Ovary (tissue), 7 donors: ENCODE measurements at regions not wholly inside any gene's neighbourhood (a gene's known extent, or its start where the extent isn't known, plus 50 kb on each side); places are given as distances from the start of the nearest gene placed in this dataset.

ENCODE experiments used
- DNase-seq, 5 donors: peaks; one replicate each; pipeline ENCODE4 v3.0.0-alpha.2; 2019 to 2020
- H3K27ac ChIP-seq, 2 donors: fragments of 200-600 bp; one replicate each; pipeline versions ENCODE4 v1.5.1 to v1.8.0; 2019 to 2022
- H3K27me3 ChIP-seq: fragments of 200-600 bp; one replicate; pipeline ENCODE4 v1.8.0; 2022
- H3K36me3 ChIP-seq: fragments of 200-600 bp; sonication (generic); one replicate; pipeline ENCODE4 v1.5.1; 2019
- H3K4me1 ChIP-seq: one replicate; pipeline ENCODE4 v1.8.1; 2013; ENCODE audit warnings: mild to moderate bottlenecking, moderate library complexity; ENCODE audit not compliant: insufficient read depth
- H3K4me3 ChIP-seq: fragments of 200-600 bp; sonication (generic); one replicate; pipeline ENCODE4 v1.5.1; 2017
- H3K9me3 ChIP-seq, 2 donors: fragments of 200-600 bp in 1 of 2; sonication (generic) in 1 of 2; one replicate each; pipeline versions ENCODE4 v1.5.1 to v1.8.1; 2013 to 2019; ENCODE audit warnings: mild to moderate bottlenecking in 1 of 2, moderate library complexity in 1 of 2
- CTCF ChIP-seq, 3 donors: fragments of 450-650 bp in 2 of 3; fragments of 200-600 bp in 1 of 3; IDR thresholded peaks; one replicate each; pipeline versions ENCODE4 v1.5.1 to v1.8.0; 2016 to 2022; ENCODE audit warnings: antibody characterized with exemption in 3 of 3, mild to moderate bottlenecking in 1 of 3
- EP300 ChIP-seq: sonication (generic); formaldehyde crosslinking; IDR thresholded peaks from one replicate; pipeline ENCODE4 v1.6.1; 2017; ENCODE audit warnings: antibody characterized with exemption
- POLR2A ChIP-seq: fragments of 450-650 bp; IDR thresholded peaks from one replicate; pipeline ENCODE4 v1.6.1; 2017; ENCODE audit warnings: antibody characterized with exemption, mild to moderate bottlenecking, moderate library complexity
- WGBS, 3 donors: extraction: QIAGEN DNeasy Blood & Tissue Kit in 1 of 3; methylation state at CpG; one replicate each; pipeline versions ENCODE4 v1.1.5 to v1.1.7; 2013 to 2017; 5-methylcytosine and 5-hydroxymethylcytosine counted together
- intact Hi-C, 4 donors: fragments of 100-400 bp; cut with DNase I; formaldehyde crosslinking; loops; one replicate each; pipeline versions ENCODE4 v1.11.0 to v1.15.1; 2022 to 2023
- donor health status: DM: no; HTN: no; CAD: no; lungs with moderate emphysema.
- donor health status: DM: no; HTN: no; CAD: no.
- donor health status: Bipolar disorder and iron deficiency.
- donor health status: DM: no; HTN: no; CAD: no.
- donor health status: DM: yes; HTN: yes; CAD: no.

DNA sequence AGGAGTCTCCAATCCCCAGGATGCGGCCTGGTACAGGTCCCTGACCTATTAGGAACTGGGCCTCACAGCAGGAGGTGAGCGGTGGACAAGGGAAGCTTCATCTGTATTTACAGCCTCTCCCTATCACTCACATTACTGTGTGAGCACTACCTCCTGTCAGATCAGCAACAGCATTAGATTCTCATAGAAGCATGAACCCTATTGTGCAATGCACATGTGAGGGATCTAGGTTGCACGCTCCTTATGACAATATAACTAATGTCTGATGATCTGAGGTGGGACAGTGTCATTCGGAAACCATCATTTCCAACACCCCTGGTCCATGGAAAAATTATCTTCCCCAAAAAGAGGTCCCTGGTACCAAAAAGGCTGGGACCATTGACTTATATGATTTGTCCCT is 1000.5 kb downstream of the FLRT2 start:
- no peak for DNase-seq
- 87 to 93% (median 91%) methylated on average over 4 of the region's 4 CpGs for WGBS, 3 donors

DNA sequence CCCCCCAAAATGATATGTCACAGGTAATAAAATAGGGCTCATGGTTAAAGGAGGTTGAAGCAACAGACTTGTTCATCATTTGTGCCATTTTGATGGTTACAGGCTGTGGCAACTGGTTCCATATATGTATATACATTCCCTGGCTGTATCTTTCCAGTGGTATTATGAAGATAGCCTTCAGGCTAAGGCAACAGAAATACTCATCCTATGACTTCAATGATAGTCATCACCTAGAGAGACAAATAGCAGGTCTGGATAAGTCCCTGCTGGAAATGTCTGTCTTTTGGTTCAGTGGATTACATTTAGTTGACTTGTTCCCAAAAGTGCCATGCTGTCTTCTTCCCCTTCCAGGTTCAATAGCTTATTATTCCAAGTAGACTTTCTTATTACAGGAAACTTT is 997.4 kb downstream of the FLRT2 start:
- Histone ChIP-seq H3K27ac (no peak overlapping the region), H3K27me3 (no peaks in the 10 kb centered on the region), H3K4me1 (no peaks in the 10 kb centered on the region), H3K4me3 (no peak overlapping the region), H3K36me3 (no peaks in the 10 kb centered on the region), H3K9me3 (no peaks in the 10 kb centered on the region)
- intact Hi-C loops = loop anchor here in 1 of 4 donors (10.0 kb wide), 1 partner anchor 733 kb away; no protein-coding TSS in a partner anchor
- TF ChIP-seq CTCF (IDR thresholded peaks at IDR 0.05) (no peak), POLR2A (no peak), EP300 (no peak)
- no peak for DNase-seq

More for the DNA sequence above, 1000.5 kb downstream of the FLRT2 start:
- Histone ChIP-seq H3K27me3 (no peaks in the 10 kb centered on the region), H3K36me3 (no peaks in the 10 kb centered on the region), H3K4me3 (no peak overlapping the region), H3K27ac (no peak overlapping the region), H3K4me1 (no peaks in the 10 kb centered on the region), H3K9me3 (no peaks in the 10 kb centered on the region)
- intact Hi-C loops = no loop called here
- TF ChIP-seq POLR2A (no peak), CTCF (IDR thresholded peaks at IDR 0.05) (no peak), EP300 (no peak)

DNA sequence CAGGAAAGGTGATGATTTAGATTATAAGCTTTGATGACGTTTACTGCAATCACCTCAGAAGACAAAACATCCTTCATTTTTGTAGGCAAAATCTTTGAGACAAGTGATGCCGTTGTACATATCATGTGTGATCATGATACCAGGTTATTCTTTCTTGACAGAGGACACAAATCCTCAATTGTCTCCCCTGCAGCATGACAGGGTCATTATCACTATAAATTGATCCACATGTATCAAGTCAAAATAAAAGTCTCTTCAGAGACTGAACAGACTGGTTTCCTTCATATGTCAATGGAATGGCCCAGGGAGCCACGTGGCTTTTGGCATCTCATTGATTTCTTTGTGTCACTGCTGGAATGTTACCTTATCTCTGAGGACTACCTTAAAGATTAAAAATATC is 995.7 kb downstream of the FLRT2 start:
- H3K27ac ChIP-seq = no peak overlapping the region
- no peaks in the 10 kb centered on the region for H3K9me3 ChIP-seq
- 41 to 62% (median 45%) methylated on average over 3 of the region's 3 CpGs for WGBS, 3 donors
- no peaks in the 10 kb centered on the region for H3K4me1 ChIP-seq
- TF ChIP-seq POLR2A (no peak), EP300 (no peak)
- H3K27me3 ChIP-seq = no peaks in the 10 kb centered on the region
- no peaks in the 10 kb centered on the region for H3K36me3 ChIP-seq
- no peak for DNase-seq
- intact Hi-C loops = loop anchor here in 1 of 4 donors (10.0 kb wide), 1 partner anchor 731 kb away; no protein-coding TSS in a partner anchor
- H3K4me3 ChIP-seq = no peak overlapping the region

DNA sequence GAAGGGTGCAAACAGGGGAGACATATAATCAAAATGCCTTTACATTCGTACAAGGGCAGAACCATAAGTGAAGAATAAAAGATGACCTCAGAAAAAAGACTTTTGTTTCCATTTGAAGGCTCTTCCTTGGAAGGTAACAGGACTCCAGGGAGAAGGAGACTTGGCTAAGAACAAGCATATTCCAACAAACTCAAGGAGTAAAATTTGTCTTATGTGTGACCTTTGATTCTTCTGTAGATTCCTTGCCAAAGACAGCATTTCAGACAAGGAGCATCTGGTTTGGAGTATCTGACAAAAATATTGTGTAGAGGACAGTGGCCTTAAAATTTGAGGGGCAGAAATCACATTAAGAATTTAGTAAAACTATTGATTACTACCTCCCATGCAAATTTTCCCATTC is 991.9 kb downstream of the FLRT2 start:
- Histone ChIP-seq H3K36me3 (no peaks in the 10 kb centered on the region), H3K4me1 (no peaks in the 10 kb centered on the region), H3K27ac (no peak overlapping the region), H3K9me3 (no peaks in the 10 kb centered on the region), H3K27me3 (no peaks in the 10 kb centered on the region), H3K4me3 (no peak overlapping the region)
- WGBS, 3 donors = 25 to 54% (median 39%) methylated on average over 1 of the region's 1 CpG
- intact Hi-C loops = loop anchor here in 1 of 4 donors (10.0 kb wide), 1 partner anchor 727 kb away; no protein-coding TSS in a partner anchor
- DNase-seq = no peak
- TF ChIP-seq POLR2A = no peak
- TF ChIP-seq CTCF (IDR thresholded peaks at IDR 0.05) = no peak
- TF ChIP-seq EP300 = no peak

DNA sequence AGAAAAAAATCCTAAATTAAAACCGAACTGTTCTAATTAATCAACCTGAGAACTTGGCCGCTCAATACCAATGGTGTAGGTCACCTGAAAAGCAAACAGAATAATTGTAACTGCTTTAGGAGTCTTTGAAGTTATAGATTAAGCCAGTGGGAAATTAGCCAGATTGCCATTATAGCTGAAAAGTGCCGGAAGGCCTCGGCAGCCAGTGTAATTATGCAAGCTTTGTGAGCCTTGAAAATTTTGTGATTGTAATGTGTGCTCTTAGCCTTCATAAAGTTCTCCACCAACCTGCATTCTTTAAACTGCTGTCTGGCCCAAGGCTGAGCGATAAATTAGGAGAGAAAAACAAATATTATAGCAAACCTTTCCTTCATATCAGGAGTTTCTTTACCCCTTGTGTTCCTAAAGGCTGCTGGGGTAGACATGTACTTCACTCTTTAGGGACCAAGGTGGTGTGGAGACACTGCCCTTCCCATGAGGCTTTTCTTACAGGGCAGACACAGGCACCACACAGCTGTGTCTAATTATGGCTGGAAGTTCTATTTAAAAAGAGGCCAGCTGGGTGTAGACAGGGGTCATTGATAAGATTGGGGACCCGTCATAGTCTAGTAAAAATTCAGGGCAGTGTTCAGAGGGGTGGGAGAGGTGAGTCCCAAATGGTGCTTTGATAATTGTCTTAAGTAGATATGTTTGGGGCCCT is 991.2 kb downstream of the FLRT2 start:
- WGBS, 3 donors = 37 to 54% (median 41%) methylated on average over 6 of the region's 6 CpGs
- no peak for DNase-seq
- TF ChIP-seq CTCF (IDR thresholded peaks at IDR 0.05) (no peak), POLR2A (no peak), EP300 (no peak)
- Histone ChIP-seq H3K4me3 (no peak overlapping the region), H3K36me3 (no peaks in the 10 kb centered on the region), H3K4me1 (no peaks in the 10 kb centered on the region), H3K27ac (no peak overlapping the region), H3K27me3 (no peaks in the 10 kb centered on the region), H3K9me3 (no peaks in the 10 kb centered on the region)
- intact Hi-C loops = loop anchor here in 1 of 4 donors (10.0 kb wide), 1 partner anchor 726 kb away; no protein-coding TSS in a partner anchor
